CD1c-positive myeloid dendritic cell (primary cell): ENCODE measurements at regions not wholly inside any gene's neighbourhood (a gene's known extent, or its start where the extent isn't known, plus 50 kb on each side); places are given as distances from the start of the nearest gene placed in this dataset.

Source experiments
- DNase-seq: peaks from one replicate; pipeline ENCODE4 v3.0.0-alpha.2; 2016; ENCODE audit errors: extremely low spot score

GRCh38 chr10:77710759-77711682 is 73.4 kb upstream of the KCNMA1 start:
- DNase-seq: peak; percentile 67

DNA sequence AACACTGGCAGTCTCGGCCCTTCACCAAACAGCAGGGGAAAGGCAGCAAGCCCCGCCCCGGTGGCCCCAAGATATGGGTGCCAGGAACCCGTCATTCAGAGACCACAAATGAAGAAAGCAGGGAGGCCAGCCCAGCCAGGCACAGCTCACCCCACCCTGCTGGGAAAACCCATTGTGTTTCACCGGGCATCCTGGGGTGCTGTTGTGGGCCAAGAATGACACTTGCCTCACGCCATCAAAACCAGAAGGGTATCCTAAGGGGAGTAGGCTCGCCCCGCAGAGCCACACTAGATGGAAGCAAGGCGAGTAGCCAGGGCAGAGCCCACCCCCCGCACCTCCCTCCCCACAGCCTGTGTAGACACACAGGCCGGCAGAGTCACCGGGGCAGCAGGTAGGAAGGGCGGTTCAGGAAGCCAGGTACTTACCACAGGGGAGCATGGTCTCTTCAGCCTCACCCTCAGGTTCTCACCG is 72.5 kb upstream of the KCNMA1 start:
- no peak for DNase-seq

DNA sequence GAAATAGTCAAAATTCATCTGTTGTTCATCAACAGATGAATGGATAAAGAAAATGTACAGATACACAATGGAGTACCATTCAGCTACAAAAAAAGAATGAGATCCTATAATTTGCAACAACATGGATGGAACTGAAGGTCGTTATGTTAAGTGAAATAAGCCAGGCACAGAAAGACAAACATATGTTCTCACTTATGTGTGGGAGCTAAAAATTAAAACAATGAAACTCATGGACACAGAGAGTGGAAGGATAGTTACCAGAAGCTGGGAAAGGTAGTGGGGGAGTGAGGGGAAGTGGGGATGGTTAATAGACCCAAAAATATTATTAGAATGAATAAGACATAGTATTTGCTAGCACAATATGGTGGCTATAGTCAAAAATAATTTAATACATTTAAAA is 70.0 kb upstream of the KCNMA1 start:
- DNase-seq: no peak

DNA sequence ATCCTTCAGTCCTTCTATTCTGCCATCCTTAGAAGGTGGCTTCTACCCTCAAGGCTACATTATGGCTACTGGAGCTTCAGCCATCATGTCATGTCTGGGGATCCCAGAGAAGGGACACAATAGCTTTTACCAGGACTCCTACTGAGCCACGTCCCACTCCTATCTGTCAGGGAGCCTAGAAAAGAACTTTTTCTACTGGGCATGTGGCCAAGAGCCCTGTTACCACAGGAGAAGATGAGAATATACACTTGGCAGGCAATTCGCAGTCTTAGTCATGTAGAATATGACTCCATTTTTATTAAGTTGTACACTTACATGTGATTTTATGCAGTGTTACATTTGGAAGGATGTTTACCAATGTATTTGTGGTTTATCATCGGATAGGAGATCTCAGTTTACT is 64.6 kb upstream of the KCNMA1 start:
- DNase-seq: no peak

GRCh38 chr10:77700086-77700485 is 62.5 kb upstream of the KCNMA1 start:
- no peak for DNase-seq

- no peak for DNase-seq
These were observed 61.6 kb upstream of the KCNMA1 start for GRCh38 chr10:77699080-77699645.

DNA sequence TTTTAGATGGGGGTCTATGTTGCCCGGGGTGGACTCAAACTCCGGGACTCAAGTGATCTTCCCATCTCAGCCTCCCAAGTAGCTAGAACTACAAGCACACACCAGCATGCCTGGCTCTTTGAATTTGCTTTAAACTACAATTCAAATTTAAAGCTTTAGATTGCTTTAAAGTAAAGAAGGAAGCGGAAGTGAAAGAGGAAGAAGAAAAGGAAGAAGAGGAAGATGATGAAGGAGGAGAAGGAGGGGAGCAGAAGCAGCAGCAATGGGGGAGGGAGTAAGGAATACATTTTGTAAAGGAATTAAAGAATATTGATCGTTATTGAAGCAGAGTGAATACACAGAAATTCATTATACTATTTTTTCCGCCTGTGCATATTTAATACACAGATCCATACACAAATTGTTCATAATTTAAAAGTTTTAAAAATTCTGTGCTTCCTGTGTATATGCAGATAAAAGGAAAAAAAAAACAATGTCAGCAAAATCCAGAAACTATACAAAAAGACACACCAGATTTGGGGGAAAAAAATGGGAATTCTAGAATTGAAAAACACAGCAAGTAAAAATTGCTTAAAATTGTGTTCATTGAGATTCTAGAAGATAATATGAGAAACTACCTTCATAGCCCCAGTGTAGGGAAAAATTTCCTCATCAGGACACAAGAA is 60.8 kb upstream of the KCNMA1 start:
- DNase-seq: peak; percentile 5

- DNase-seq: no peak
These were observed 59.0 kb upstream of the KCNMA1 start for GRCh38 chr10:77696584-77696983.

- no peak for DNase-seq
These were observed 57.6 kb upstream of the KCNMA1 start for GRCh38 chr10:77695186-77695585.

- DNase-seq: no peak
These were observed 55.2 kb upstream of the KCNMA1 start for GRCh38 chr10:77692782-77693181.

DNA sequence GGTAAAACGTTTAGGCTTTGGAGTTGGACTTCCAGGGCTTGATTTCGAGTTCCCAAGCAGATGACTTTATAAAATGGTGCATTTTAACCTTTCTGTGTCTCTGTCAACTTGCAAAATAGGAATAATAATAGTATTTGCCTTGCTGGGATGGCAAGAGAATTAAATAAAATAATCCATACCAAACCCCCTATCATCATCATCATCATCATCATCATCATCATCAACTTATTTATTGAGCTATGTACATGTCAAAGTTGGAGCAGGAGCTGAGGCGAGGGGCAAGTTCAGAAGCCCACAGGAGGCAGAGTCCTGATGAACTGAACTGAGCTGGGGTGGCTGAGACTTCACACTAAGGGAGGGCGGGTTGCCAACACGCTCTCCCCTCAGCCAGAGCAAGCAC is 51.7 kb upstream of the KCNMA1 start:
- DNase-seq: no peak

GRCh38 chr10:77687621-77688020 is 50.0 kb upstream of the KCNMA1 start:
- DNase-seq: no peak
